ENCODE measurements at regions not wholly inside any gene's neighbourhood (a gene's known extent, or its start where the extent isn't known, plus 50 kb on each side); places are given as distances from the start of the nearest gene placed in this dataset.

DNA sequence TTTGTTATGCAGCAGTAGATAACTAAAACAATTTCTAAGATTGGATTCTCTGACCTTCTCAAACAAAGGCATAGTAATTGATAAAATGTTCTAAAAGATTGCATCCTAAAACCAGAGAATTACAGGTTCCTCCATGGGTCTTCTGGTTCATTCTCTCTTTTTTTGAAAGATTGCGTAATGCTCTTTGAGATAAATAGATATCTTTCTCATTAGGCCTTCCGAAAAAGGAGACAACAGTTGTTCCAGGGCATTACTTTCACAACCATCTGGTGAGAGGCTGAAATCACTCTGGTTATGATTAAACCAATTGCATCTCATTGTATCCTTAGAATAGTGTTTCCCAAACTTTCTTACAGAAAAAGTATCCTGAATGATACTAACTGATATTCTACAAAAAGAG lies 174.7 kb upstream of the NREP start:
- CTCF ChIA-PET (ENCODE audit: unreplicated experiment), result no interaction called here
- H3K9me3 ChIP-seq (ENCODE audit: low read length), result no peaks in the 10 kb centered on the region
- POLR2A ChIA-PET, result interaction anchor here (0.5 kb wide), 1 partner anchor 1041 kb away, joined by 3 read pairs; no protein-coding TSS in a partner anchor
- H3K79me2 ChIP-seq (ENCODE audit: insufficient read depth, low read depth, low read length), result no peaks in the 10 kb centered on the region
- H3K27ac ChIP-seq (ENCODE audit: low read depth, low read length, poor library complexity, severe bottlenecking), result no peak overlapping the region
- H3K4me3 ChIP-seq (ENCODE audit: low read depth, low read length, poor library complexity, severe bottlenecking), result no peak overlapping the region
- no peak overlapping the region for H3K4me2 ChIP-seq (ENCODE audit: low read length)
- H4K20me1 ChIP-seq (ENCODE audit: insufficient read depth, low read length), result no peaks in the 10 kb centered on the region
- intact Hi-C loops (cut with micrococcal nuclease; ENCODE audit: unreplicated experiment), result no loop called here
- no peak for DNase-seq (ENCODE audit: low spot score)
- no peak overlapping the region for H2AFZ ChIP-seq (ENCODE audit: low read length)
- no peaks in the 10 kb centered on the region for H3K9me2 ChIP-seq (ENCODE audit: insufficient read depth, low read length)
- BruUV-seq (replicated peaks), result no TSS peak
- H3K36me3 ChIP-seq (ENCODE audit: insufficient read depth, low read length), result no peaks in the 10 kb centered on the region
- TF ChIP-seq EZH2phosphoT487 (IDR thresholded peaks at IDR 0.05; ENCODE audit: borderline replicate concordance, low read depth, low read length), result no peak
- TF ChIP-seq, protein P1, sequence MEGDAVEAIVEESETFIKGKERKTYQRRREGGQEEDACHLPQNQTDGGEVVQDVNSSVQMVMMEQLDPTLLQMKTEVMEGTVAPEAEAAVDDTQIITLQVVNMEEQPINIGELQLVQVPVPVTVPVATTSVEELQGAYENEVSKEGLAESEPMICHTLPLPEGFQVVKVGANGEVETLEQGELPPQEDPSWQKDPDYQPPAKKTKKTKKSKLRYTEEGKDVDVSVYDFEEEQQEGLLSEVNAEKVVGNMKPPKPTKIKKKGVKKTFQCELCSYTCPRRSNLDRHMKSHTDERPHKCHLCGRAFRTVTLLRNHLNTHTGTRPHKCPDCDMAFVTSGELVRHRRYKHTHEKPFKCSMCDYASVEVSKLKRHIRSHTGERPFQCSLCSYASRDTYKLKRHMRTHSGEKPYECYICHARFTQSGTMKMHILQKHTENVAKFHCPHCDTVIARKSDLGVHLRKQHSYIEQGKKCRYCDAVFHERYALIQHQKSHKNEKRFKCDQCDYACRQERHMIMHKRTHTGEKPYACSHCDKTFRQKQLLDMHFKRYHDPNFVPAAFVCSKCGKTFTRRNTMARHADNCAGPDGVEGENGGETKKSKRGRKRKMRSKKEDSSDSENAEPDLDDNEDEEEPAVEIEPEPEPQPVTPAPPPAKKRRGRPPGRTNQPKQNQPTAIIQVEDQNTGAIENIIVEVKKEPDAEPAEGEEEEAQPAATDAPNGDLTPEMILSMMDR (conservative IDR thresholded peaks at IDR 0.05; ENCODE audit: low read length), result no peak
- H3K4me1 ChIP-seq (ENCODE audit: insufficient read depth, low read length, poor library complexity, severe bottlenecking), result no peaks in the 10 kb centered on the region

DNA sequence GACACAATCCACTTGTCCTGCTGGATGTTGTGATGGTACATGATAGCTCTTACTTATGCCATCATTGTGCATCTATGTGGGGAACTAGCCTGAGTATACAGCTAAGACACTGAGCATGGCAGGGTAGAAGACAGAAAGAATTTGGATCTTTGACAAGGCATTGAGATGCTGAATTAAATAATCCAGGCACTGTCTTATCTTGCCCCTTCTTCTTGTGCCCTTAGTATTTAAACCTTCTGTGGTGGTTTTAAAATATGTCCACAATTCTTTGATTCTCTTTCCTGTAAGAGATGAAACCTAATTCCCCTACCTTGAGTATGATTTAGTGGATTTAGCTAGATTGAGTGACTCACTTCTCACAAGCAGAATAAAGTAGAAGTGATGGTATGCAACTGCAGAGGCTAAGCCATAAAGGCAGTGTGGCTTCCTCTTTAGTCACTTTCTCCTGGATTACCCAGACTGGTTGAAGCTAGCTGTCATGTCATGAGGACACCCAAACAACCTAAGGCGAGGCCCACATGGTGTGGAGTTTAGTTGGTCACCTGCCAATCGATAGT lies 174.0 kb upstream of the NREP start:
- no peak for DNase-seq (ENCODE audit: low spot score)
- ChIA-PET CTCF (ENCODE audit: unreplicated experiment) (no interaction called here), POLR2A (no interaction called here)
- Histone ChIP-seq H3K27ac (ENCODE audit: low read depth, low read length, poor library complexity, severe bottlenecking) (no peak overlapping the region), H3K4me2 (ENCODE audit: low read length) (no peak overlapping the region), H4K20me1 (ENCODE audit: insufficient read depth, low read length) (no peaks in the 10 kb centered on the region), H3K9me2 (ENCODE audit: insufficient read depth, low read length) (no peaks in the 10 kb centered on the region), H3K4me3 (ENCODE audit: low read depth, low read length, poor library complexity, severe bottlenecking) (no peak overlapping the region), H3K9me3 (ENCODE audit: low read length) (no peaks in the 10 kb centered on the region), H3K36me3 (ENCODE audit: insufficient read depth, low read length) (no peaks in the 10 kb centered on the region), H3K79me2 (ENCODE audit: insufficient read depth, low read depth, low read length) (no peaks in the 10 kb centered on the region), H2AFZ (ENCODE audit: low read length) (no peak overlapping the region), H3K4me1 (ENCODE audit: insufficient read depth, low read length, poor library complexity, severe bottlenecking) (no peaks in the 10 kb centered on the region)
- TF ChIP-seq EZH2phosphoT487 (IDR thresholded peaks at IDR 0.05; ENCODE audit: borderline replicate concordance, low read depth, low read length), result no peak
- TF ChIP-seq, protein P1 (conservative IDR thresholded peaks at IDR 0.05; ENCODE audit: low read length), result no peak
- intact Hi-C loops (cut with micrococcal nuclease; ENCODE audit: unreplicated experiment), result no loop called here
- BruUV-seq (replicated peaks), result no TSS peak

DNA sequence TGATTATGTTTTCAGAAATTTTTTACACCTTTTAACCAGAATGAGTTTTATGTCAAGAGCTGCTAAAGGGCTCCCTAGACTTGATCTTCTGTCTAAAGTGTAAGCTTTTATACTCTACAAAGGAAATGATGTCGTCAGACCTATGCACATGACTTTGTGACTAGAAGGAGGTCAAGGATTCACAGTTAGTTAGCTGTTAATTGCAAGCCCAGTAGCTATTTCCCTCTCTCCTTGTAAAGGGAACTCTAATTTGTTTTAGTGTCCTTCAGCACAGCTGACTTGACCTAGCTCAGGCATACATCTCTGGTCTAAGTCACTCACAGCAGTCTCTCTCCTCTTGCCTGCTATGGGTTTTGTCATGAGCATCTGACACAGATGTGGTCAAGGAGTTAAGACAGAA lies 173.5 kb upstream of the NREP start:
- ChIA-PET POLR2A (interaction anchor here (0.7 kb wide), 1 partner anchor 812 kb away, joined by 3 read pairs; no protein-coding TSS in a partner anchor), CTCF (ENCODE audit: unreplicated experiment) (no interaction called here)
- DNase-seq (ENCODE audit: low spot score), result no peak
- H3K4me3 ChIP-seq (ENCODE audit: low read depth, low read length, poor library complexity, severe bottlenecking), result no peak overlapping the region
- no peak for TF ChIP-seq EZH2phosphoT487 (IDR thresholded peaks at IDR 0.05; ENCODE audit: borderline replicate concordance, low read depth, low read length)
- TF ChIP-seq, protein P1 (conservative IDR thresholded peaks at IDR 0.05; ENCODE audit: low read length), result no peak
- no peak overlapping the region for H2AFZ ChIP-seq (ENCODE audit: low read length)
- intact Hi-C loops (cut with micrococcal nuclease; ENCODE audit: unreplicated experiment), result no loop called here
- no peaks in the 10 kb centered on the region for H4K20me1 ChIP-seq (ENCODE audit: insufficient read depth, low read length)
- H3K9me2 ChIP-seq (ENCODE audit: insufficient read depth, low read length), result no peaks in the 10 kb centered on the region
- H3K27ac ChIP-seq (ENCODE audit: low read depth, low read length, poor library complexity, severe bottlenecking), result no peak overlapping the region
- no peaks in the 10 kb centered on the region for H3K4me1 ChIP-seq (ENCODE audit: insufficient read depth, low read length, poor library complexity, severe bottlenecking)
- no peaks in the 10 kb centered on the region for H3K9me3 ChIP-seq (ENCODE audit: low read length)
- no peaks in the 10 kb centered on the region for H3K79me2 ChIP-seq (ENCODE audit: insufficient read depth, low read depth, low read length)
- no peaks in the 10 kb centered on the region for H3K36me3 ChIP-seq (ENCODE audit: insufficient read depth, low read length)
- BruUV-seq (replicated peaks), result no TSS peak
- no peak overlapping the region for H3K4me2 ChIP-seq (ENCODE audit: low read length)
